Coronary artery (tissue), 2 donors: ENCODE measurements at regions not wholly inside any gene's neighbourhood (a gene's known extent, or its start where the extent isn't known, plus 50 kb on each side); places are given as distances from the start of the nearest gene placed in this dataset.

Source experiments
- DNase-seq: peaks from one replicate; pipeline ENCODE4 v3.0.0-alpha.2; 2017; ENCODE audit warnings: low spot score
- H3K27ac ChIP-seq, 2 donors: fragments of 200-600 bp; sonication (generic); one replicate each; pipeline ENCODE4 v1.5.1; 2016 to 2019
- H3K4me3 ChIP-seq: fragments of 200-600 bp; sonication (generic); 2 replicates; pipeline ENCODE4 v1.5.1; 2016; ENCODE audit warnings: mild to moderate bottlenecking, moderate library complexity
- TF ChIP-seq, protein P1 (sequence below): fragments of 200-600 bp; sonication (generic); IDR thresholded peaks from one replicate; pipeline ENCODE4 v1.5.1; 2019; ENCODE audit warnings: antibody characterized with exemption

DNA sequence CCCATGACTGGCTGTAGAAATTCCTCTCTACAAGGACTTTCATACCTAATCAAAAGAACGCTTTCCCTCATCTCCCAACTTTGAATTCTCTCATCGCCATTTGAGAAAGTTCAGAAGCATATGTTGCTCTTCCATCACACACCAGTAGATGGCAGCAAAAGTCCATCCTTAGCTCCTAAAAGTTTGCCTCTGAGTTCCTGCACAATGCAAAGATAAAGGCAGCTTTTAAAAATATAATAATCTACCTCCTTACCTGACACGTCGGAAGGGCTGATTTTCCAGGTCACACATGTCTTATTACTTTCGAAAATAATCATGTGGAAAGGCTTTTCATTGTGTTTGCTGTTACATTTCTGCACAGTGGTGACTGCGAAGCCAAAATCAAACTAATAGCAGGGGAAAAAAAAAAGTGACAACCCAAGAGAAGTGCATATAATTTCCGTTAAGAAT lies 456.7 kb upstream of the SEL1L start:
- TF ChIP-seq, protein P1, sequence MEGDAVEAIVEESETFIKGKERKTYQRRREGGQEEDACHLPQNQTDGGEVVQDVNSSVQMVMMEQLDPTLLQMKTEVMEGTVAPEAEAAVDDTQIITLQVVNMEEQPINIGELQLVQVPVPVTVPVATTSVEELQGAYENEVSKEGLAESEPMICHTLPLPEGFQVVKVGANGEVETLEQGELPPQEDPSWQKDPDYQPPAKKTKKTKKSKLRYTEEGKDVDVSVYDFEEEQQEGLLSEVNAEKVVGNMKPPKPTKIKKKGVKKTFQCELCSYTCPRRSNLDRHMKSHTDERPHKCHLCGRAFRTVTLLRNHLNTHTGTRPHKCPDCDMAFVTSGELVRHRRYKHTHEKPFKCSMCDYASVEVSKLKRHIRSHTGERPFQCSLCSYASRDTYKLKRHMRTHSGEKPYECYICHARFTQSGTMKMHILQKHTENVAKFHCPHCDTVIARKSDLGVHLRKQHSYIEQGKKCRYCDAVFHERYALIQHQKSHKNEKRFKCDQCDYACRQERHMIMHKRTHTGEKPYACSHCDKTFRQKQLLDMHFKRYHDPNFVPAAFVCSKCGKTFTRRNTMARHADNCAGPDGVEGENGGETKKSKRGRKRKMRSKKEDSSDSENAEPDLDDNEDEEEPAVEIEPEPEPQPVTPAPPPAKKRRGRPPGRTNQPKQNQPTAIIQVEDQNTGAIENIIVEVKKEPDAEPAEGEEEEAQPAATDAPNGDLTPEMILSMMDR: peak; percentile 75
- no peak overlapping the region for H3K4me3 ChIP-seq
- no peak for DNase-seq
- H3K27ac ChIP-seq: no peak overlapping the region

- TF ChIP-seq, protein P1: no peak
- DNase-seq: no peak
- Histone ChIP-seq H3K4me3 (no peak overlapping the region), H3K27ac (no peak overlapping the region)
Measured at GRCh38 chr14:81991998-81992397, 458.3 kb upstream of the SEL1L start.

DNA sequence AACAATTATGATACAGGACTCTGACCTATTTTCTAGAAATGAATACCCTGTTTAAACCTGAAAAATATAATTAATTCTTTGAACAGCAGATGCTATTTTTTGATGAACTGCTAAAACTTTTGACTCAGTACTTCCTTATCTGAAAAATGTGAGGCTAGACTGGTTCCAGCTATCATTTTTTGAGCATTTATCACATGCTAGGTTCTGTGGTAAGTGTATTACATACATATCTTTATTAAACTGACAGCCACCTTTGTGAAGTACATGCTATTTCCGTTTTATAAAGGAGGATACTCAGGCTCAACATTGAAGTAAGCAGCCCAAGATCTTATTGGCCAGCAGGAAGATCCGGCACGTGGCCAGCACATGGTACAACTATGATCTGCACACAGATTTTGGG lies 459.8 kb upstream of the SEL1L start:
- no peak for DNase-seq
- Histone ChIP-seq H3K27ac (no peak overlapping the region), H3K4me3 (no peak overlapping the region)
- TF ChIP-seq, protein P1: no peak

GRCh38 chr14:82003426-82003825 lies 469.8 kb upstream of the SEL1L start:
- no peak for DNase-seq

GRCh38 chr14:82009076-82009475 lies 475.4 kb upstream of the SEL1L start:
- no peak for DNase-seq
- H3K4me3 ChIP-seq: no peak overlapping the region
- TF ChIP-seq, protein P1: no peak
- no peak overlapping the region for H3K27ac ChIP-seq

More at GRCh38 chr14:82003426-82003825, 469.8 kb upstream of the SEL1L start:
- no peak overlapping the region for H3K4me3 ChIP-seq
- TF ChIP-seq, protein P1: no peak
- no peak overlapping the region for H3K27ac ChIP-seq

GRCh38 chr14:82009993-82010392 lies 476.3 kb upstream of the SEL1L start:
- H3K27ac ChIP-seq: no peak overlapping the region
- TF ChIP-seq, protein P1: no peak
- H3K4me3 ChIP-seq: no peak overlapping the region
- no peak for DNase-seq

DNA sequence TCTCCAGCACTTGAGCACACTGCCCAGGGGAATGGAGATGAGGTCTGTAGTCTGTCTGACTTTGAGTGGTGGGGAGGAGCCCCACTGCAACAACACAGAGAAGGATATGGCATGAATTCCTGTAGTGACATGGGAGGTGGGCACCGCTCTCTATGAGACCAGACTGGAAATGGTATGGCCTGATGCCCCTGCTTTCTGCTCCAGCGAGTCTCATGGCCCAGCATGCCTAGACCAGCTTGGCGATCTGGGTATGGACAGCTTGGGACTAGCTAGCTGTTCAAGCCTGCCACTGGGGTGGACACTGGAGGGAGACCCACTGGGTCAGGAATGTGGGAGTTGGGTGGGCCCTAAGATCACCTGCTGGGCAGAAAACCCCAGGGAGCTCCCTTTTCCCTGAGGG lies 477.8 kb upstream of the SEL1L start:
- TF ChIP-seq, protein P1: no peak
- Histone ChIP-seq H3K27ac (no peak overlapping the region), H3K4me3 (no peak overlapping the region)
- no peak for DNase-seq
